ENCODE measurements at regions not wholly inside any gene's neighbourhood (a gene's known extent, or its start where the extent isn't known, plus 50 kb on each side); places are given as distances from the start of the nearest gene placed in this dataset.
A peak's percentile ranks its signal among the peaks of the same experiment; 100 is the strongest.

DNA sequence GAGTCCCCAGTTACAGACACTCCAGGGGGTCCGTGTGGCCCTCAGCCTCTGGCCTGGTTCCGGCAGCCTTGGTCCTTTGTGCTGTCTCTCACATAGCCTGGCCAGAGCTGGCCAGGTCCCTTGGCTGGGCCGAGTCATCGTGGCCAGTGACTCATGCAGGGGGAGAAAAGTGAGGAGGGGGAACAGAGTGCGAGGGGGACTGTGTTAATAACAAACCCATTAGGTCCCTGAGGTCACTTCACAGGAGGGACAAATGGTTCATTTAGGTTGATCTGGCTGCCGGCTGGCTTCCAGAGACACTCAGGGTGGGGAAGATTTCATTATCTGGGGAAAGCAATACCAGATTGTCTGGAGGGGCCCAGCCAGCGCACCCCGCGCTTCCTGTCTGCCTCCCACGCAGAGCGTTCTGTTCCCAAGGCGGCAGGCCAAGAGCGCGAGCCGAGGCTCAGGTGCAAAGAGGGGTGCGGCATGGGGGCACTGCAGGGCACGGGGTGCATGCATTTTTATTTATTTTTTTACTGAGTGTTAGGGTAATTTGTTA, 223.1 kb downstream of the SEC14L1 start (continued):
- TF ChIP-seq ARID1B (IDR thresholded peaks at IDR 0.05) (peak; percentile 97), AFF4 (CRISPR knock-in tag; IDR thresholded peaks at IDR 0.05) (no peak), BRCA1 (IDR thresholded peaks at IDR 0.05) (no peak), BRCA1 (CRISPR knock-in tag; IDR thresholded peaks at IDR 0.05) (no peak), SP2 (IDR thresholded peaks at IDR 0.05; ENCODE audit: extremely low read depth, low read depth, low read length, poor library complexity, severe bottlenecking) (no peak), KDM4B (IDR thresholded peaks at IDR 0.05; ENCODE audit: borderline replicate concordance in 2 of 2, low read depth in 1 of 2) (0 out of 4 replicates have a peak, but pooled peaks of 1 of the 2 experiments have one; percentile 46), ZFP30 (CRISPR knock-in tag; IDR thresholded peaks at IDR 0.05; ENCODE audit: borderline replicate concordance) (no peak), SAFB (IDR thresholded peaks at IDR 0.05; ENCODE audit: borderline replicate concordance, low read depth, low read length) (no peak), ZBTB2 (IDR thresholded peaks at IDR 0.05) (peak; percentile 83; the same call in 1 of the 2 replicates), TAF1 (IDR thresholded peaks at IDR 0.05; ENCODE audit: control insufficient read depth, extremely low read depth, insufficient read depth, low read length, severe bottlenecking) (peak; percentile 16), CHD4 (IDR thresholded peaks at IDR 0.05; ENCODE audit: insufficient read depth, insufficient replicate concordance, low read depth, low read length, poor library complexity, severe bottlenecking) (no peak), LEF1 (IDR thresholded peaks at IDR 0.05) (peak; percentile 86), ZNF586 (CRISPR knock-in tag; conservative IDR thresholded peaks at IDR 0.05) (no peak), DIDO1 (tag; IDR thresholded peaks at IDR 0.05; ENCODE audit: low read depth) (no peak), ZFX (CRISPR knock-in tag; IDR thresholded peaks at IDR 0.05) (peak; percentile 41)
- TF ChIP-seq, protein P1, sequence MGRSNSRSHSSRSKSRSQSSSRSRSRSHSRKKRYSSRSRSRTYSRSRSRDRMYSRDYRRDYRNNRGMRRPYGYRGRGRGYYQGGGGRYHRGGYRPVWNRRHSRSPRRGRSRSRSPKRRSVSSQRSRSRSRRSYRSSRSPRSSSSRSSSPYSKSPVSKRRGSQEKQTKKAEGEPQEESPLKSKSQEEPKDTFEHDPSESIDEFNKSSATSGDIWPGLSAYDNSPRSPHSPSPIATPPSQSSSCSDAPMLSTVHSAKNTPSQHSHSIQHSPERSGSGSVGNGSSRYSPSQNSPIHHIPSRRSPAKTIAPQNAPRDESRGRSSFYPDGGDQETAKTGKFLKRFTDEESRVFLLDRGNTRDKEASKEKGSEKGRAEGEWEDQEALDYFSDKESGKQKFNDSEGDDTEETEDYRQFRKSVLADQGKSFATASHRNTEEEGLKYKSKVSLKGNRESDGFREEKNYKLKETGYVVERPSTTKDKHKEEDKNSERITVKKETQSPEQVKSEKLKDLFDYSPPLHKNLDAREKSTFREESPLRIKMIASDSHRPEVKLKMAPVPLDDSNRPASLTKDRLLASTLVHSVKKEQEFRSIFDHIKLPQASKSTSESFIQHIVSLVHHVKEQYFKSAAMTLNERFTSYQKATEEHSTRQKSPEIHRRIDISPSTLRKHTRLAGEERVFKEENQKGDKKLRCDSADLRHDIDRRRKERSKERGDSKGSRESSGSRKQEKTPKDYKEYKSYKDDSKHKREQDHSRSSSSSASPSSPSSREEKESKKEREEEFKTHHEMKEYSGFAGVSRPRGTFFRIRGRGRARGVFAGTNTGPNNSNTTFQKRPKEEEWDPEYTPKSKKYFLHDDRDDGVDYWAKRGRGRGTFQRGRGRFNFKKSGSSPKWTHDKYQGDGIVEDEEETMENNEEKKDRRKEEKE (IDR thresholded peaks at IDR 0.05; ENCODE audit: borderline replicate concordance in 1 of 2, control insufficient read depth in 1 of 2, low read depth in 2 of 2, low read length in 1 of 2) = peak in 1 of 2 experiments; percentile 78; a peak in 1 of 4 replicates
